Progenitor cell of endocrine pancreas (in vitro differentiated cells): ENCODE measurements at regions not wholly inside any gene's neighbourhood (a gene's known extent, or its start where the extent isn't known, plus 50 kb on each side); places are given as distances from the start of the nearest gene placed in this dataset.

Source experiments
- DNase-seq: peaks from one replicate; pipeline ENCODE4 v3.0.0; 2021; ENCODE audit warnings: low spot score; ENCODE audit not compliant: unreplicated experiment
- H3K27ac Mint-ChIP-seq: 2 replicates; pipeline ENCODE4 v1.8.0; 2021; ENCODE audit warnings: mild to moderate bottlenecking, moderate library complexity, mixed read lengths
- H3K27me3 Mint-ChIP-seq: 2 replicates; pipeline ENCODE4 v1.8.0; 2021; ENCODE audit warnings: mixed read lengths
- H3K36me3 Mint-ChIP-seq: 2 replicates; pipeline ENCODE4 v1.8.0; 2022; ENCODE audit warnings: mixed read lengths; ENCODE audit not compliant: insufficient read depth
- H3K4me1 Mint-ChIP-seq: 2 replicates; pipeline ENCODE4 v1.8.0; 2021; ENCODE audit warnings: low read depth, mixed read lengths
- H3K4me3 Mint-ChIP-seq: 2 replicates; pipeline ENCODE4 v1.8.0; 2021; ENCODE audit warnings: low read depth, mild to moderate bottlenecking, moderate library complexity, mixed read lengths
- H3K9me3 Mint-ChIP-seq: 2 replicates; pipeline ENCODE4 v1.8.0; 2021; ENCODE audit warnings: low read depth, mixed read lengths
- TF ChIP-seq, protein P1 (sequence below): fragments of 200-600 bp; sonication (generic); IDR thresholded peaks from one replicate; pipeline ENCODE4 v1.5.0; 2021; ENCODE audit warnings: antibody characterized with exemption, mild to moderate bottlenecking; ENCODE audit not compliant: unreplicated experiment

GRCh38 chr5:128703322-128703721 is 165.3 kb upstream of the FBN2 start:
- Mint-ChIP-seq H3K9me3 (no peaks in the 10 kb centered on the region), H3K36me3 (no peaks in the 10 kb centered on the region), H3K4me1 (no peaks in the 10 kb centered on the region), H3K4me3 (no peak overlapping the region), H3K27me3 (no peaks in the 10 kb centered on the region), H3K27ac (no peak overlapping the region)
- DNase-seq, result no peak
- TF ChIP-seq, protein P1, sequence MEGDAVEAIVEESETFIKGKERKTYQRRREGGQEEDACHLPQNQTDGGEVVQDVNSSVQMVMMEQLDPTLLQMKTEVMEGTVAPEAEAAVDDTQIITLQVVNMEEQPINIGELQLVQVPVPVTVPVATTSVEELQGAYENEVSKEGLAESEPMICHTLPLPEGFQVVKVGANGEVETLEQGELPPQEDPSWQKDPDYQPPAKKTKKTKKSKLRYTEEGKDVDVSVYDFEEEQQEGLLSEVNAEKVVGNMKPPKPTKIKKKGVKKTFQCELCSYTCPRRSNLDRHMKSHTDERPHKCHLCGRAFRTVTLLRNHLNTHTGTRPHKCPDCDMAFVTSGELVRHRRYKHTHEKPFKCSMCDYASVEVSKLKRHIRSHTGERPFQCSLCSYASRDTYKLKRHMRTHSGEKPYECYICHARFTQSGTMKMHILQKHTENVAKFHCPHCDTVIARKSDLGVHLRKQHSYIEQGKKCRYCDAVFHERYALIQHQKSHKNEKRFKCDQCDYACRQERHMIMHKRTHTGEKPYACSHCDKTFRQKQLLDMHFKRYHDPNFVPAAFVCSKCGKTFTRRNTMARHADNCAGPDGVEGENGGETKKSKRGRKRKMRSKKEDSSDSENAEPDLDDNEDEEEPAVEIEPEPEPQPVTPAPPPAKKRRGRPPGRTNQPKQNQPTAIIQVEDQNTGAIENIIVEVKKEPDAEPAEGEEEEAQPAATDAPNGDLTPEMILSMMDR, result no peak

DNA sequence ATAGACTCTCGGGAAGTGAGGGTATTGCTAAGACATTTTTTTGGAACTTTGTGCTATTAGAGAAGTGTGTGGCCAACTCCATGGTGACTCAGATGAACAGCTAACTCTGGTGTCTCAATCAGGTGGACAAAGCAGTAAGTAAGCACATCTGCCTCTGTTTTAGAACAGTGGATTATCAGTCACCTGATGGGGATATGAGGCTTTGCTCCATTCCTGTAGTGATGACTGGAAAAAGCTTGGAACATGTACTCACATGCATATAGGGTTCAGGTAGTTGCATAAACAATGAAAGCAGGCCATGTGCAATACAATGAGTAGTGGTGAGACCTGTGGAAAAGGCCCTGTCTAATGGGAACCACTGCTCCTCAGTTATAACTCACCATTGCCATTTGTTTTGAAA is 168.2 kb upstream of the FBN2 start:
- Mint-ChIP-seq H3K9me3 (no peaks in the 10 kb centered on the region), H3K4me3 (no peak overlapping the region), H3K36me3 (no peaks in the 10 kb centered on the region), H3K27ac (no peak overlapping the region), H3K4me1 (no peaks in the 10 kb centered on the region), H3K27me3 (no peaks in the 10 kb centered on the region)
- no peak for DNase-seq
- TF ChIP-seq, protein P1, result no peak

DNA sequence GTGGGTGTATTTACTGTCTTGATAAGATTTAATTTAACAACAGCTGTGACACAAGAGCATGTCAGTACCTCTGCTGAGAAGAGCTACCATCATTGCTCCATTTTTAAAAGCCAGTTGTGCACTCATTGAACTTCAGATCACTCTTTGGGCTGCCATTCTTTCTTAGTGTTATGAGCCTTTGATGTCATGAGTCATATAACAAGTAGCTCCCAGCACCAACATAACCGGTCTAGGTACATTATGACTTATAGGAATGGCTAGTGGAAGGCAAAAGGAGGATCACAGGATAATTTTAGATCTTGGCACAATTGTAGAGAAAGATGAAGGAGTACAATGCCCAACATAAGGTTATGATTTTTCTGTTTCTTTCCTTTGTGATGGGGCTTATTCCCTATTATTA is 170.8 kb upstream of the FBN2 start:
- no peaks in the 10 kb centered on the region for H3K36me3 Mint-ChIP-seq
- TF ChIP-seq, protein P1, result no peak
- H3K9me3 Mint-ChIP-seq, result no peaks in the 10 kb centered on the region
- H3K27me3 Mint-ChIP-seq, result no peaks in the 10 kb centered on the region
- DNase-seq, result no peak
- no peaks in the 10 kb centered on the region for H3K4me1 Mint-ChIP-seq
- no peak overlapping the region for H3K4me3 Mint-ChIP-seq
- no peak overlapping the region for H3K27ac Mint-ChIP-seq

GRCh38 chr5:128711216-128711615 is 173.2 kb upstream of the FBN2 start:
- Mint-ChIP-seq H3K27ac (no peak overlapping the region), H3K4me1 (peaks cover 4% of the 10 kb centered on the region)
- no peak for DNase-seq

DNA sequence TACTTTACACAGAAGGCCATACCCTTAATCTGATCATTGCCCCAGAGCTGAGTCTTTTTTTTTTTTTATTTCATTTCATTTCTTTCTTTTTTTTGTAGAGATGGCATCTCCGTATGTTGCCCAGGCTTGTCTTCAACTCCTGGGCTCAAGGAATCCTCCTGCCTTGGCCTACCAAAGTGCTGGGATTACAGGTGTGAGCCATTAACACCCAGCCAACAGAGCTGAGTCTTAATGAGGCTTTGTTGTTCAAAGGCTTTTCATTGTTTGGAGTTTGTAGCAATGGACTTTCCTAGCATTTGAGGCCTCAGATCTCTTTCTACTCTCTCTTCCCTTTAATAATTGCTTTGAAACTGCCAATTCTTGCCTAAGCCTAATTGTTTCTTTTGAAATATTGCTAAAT is 176.5 kb upstream of the FBN2 start:
- no peak overlapping the region for H3K27ac Mint-ChIP-seq
- no peak overlapping the region for H3K4me3 Mint-ChIP-seq
- H3K4me1 Mint-ChIP-seq, result peaks cover 4% of the 10 kb centered on the region
- no peaks in the 10 kb centered on the region for H3K27me3 Mint-ChIP-seq
- DNase-seq, result no peak
- TF ChIP-seq, protein P1, result no peak
- peaks cover 2% of the 10 kb centered on the region for H3K36me3 Mint-ChIP-seq
- peaks cover 11% of the 10 kb centered on the region for H3K9me3 Mint-ChIP-seq

More at GRCh38 chr5:128711216-128711615, 173.2 kb upstream of the FBN2 start:
- TF ChIP-seq, protein P1, result no peak
- Mint-ChIP-seq H3K27me3 (no peaks in the 10 kb centered on the region), H3K4me3 (no peak overlapping the region), H3K36me3 (peaks cover 2% of the 10 kb centered on the region), H3K9me3 (peaks cover 11% of the 10 kb centered on the region)
